ENCODE measurements at regions not wholly inside any gene's neighbourhood (a gene's known extent, or its start where the extent isn't known, plus 50 kb on each side); places are given as distances from the start of the nearest gene placed in this dataset.

DNA sequence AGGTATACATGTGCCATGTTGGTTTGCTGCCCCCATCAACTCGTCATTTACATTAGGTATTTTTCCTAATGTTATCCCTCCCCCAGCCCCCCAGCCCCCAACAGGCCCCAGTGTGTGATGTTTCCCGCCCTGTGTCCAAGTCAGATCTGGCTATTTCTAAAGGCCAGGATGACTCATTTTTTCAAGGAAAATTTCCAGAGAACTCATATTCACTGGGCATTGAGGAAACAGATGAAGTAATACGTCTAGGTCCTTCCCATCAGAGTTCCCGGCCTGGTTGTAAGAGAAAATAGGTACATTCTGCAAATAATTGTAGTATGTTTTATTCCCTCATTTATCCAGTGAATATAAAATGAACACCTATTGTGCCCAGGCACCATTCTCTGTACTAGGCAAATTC is 345.2 kb downstream of the BCL11B start:
- TF ChIP-seq, protein P1, sequence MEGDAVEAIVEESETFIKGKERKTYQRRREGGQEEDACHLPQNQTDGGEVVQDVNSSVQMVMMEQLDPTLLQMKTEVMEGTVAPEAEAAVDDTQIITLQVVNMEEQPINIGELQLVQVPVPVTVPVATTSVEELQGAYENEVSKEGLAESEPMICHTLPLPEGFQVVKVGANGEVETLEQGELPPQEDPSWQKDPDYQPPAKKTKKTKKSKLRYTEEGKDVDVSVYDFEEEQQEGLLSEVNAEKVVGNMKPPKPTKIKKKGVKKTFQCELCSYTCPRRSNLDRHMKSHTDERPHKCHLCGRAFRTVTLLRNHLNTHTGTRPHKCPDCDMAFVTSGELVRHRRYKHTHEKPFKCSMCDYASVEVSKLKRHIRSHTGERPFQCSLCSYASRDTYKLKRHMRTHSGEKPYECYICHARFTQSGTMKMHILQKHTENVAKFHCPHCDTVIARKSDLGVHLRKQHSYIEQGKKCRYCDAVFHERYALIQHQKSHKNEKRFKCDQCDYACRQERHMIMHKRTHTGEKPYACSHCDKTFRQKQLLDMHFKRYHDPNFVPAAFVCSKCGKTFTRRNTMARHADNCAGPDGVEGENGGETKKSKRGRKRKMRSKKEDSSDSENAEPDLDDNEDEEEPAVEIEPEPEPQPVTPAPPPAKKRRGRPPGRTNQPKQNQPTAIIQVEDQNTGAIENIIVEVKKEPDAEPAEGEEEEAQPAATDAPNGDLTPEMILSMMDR (IDR thresholded peaks at IDR 0.05): no peak
- TF ChIP-seq POLR2A (IDR thresholded peaks at IDR 0.05) (no peak), POLR2AphosphoS5 (IDR thresholded peaks at IDR 0.05) (no peak)

Data from breast epithelium (tissue), 3 donors.